K562 (cell line): ENCODE measurements at regions not wholly inside any gene's neighbourhood (a gene's known extent, or its start where the extent isn't known, plus 50 kb on each side); places are given as distances from the start of the nearest gene placed in this dataset.

ENCODE experiments used
- CHD4 ChIP-seq: fragments of 200-600 bp; sonication (generic); IDR thresholded peaks from 3 replicates; pipeline ENCODE4 v1.6.1; 2012; ENCODE audit warnings: low read depth, mild to moderate bottlenecking, mixed read lengths, low read length, inconsistent platforms; ENCODE audit not compliant: insufficient read depth, insufficient replicate concordance, poor library complexity, severe bottlenecking
- EZH2 ChIP-seq: IDR thresholded peaks from 2 replicates; pipeline ENCODE4 v1.6.1; 2012; ENCODE audit warnings: low read depth, mild to moderate bottlenecking, inconsistent platforms, low read length, borderline replicate concordance
- FOS ChIP-seq: IDR thresholded peaks from 3 replicates; pipeline ENCODE4 v1.6.1; 2011; ENCODE audit not compliant: insufficient read length; ENCODE audit errors: extremely low read depth
- MCM5 ChIP-seq: fragments of 450-650 bp; IDR thresholded peaks from 2 replicates; pipeline ENCODE4 v1.6.1; 2016; ENCODE audit warnings: low read depth
- TF ChIP-seq, protein P1 (sequence below): sonication (generic); formaldehyde crosslinking; IDR thresholded peaks from 2 replicates; pipeline ENCODE4 v1.5.0; 2020; ENCODE audit warnings: missing genetic modification reagents

DNA sequence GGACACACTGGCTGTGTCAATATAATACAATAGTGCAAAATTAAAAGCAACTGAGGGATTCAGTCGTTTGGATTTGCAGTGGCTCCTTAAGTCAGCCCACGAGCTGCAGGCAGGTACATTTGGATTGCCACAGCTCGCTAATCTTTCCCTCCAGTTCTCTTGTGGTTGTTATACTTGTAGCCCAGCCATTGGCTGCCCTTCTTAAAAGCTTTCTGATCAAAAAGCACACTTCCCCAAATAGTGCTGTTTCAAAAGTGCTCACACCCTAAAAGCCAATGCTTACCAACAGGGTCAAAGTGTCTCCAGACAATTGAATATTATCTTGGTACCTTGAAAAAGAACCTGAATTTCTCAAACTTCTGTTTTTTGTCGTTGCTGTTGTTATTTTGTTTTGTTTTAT is 404.7 kb upstream of the FAM98A start:
- TF ChIP-seq FOS (no peak), CHD4 (no peak), MCM5 (no peak), EZH2 (no peak)
- TF ChIP-seq, protein P1, sequence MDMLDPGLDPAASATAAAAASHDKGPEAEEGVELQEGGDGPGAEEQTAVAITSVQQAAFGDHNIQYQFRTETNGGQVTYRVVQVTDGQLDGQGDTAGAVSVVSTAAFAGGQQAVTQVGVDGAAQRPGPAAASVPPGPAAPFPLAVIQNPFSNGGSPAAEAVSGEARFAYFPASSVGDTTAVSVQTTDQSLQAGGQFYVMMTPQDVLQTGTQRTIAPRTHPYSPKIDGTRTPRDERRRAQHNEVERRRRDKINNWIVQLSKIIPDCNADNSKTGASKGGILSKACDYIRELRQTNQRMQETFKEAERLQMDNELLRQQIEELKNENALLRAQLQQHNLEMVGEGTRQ (CRISPR knock-in tag), result no peak
